ENCODE measurements at regions not wholly inside any gene's neighbourhood (a gene's known extent, or its start where the extent isn't known, plus 50 kb on each side); places are given as distances from the start of the nearest gene placed in this dataset.

- no peak for DNase-seq (ENCODE audit: low read depth in 2 of 2)
These were observed 156.0 kb upstream of the MAF start for GRCh38 chr16:79756571-79756970.

GRCh38 chr16:79754501-79754900 is 154.0 kb upstream of the MAF start:
- no peak for DNase-seq (ENCODE audit: low read depth in 2 of 2)

- DNase-seq (ENCODE audit: low read depth in 2 of 2): no peak
These were observed 153.5 kb upstream of the MAF start for GRCh38 chr16:79754081-79754480.

- DNase-seq (ENCODE audit: low read depth in 2 of 2): no peak
These were observed 152.7 kb upstream of the MAF start for GRCh38 chr16:79753286-79753685.

- DNase-seq (ENCODE audit: low read depth in 2 of 2): no peak
These were observed 151.9 kb upstream of the MAF start for GRCh38 chr16:79752396-79752795.

- DNase-seq (ENCODE audit: low read depth in 2 of 2): no peak
These were observed 151.1 kb upstream of the MAF start for GRCh38 chr16:79751471-79752184.

GRCh38 chr16:79750311-79750710 is 149.8 kb upstream of the MAF start:
- no peak for DNase-seq (ENCODE audit: low read depth in 2 of 2)

- DNase-seq (ENCODE audit: low read depth in 2 of 2): no peak
These were observed 148.1 kb upstream of the MAF start for GRCh38 chr16:79748629-79749028.

GRCh38 chr16:79747688-79748087 is 147.2 kb upstream of the MAF start:
- no peak for DNase-seq (ENCODE audit: low read depth in 2 of 2)

GRCh38 chr16:79740252-79740651 is 139.7 kb upstream of the MAF start:
- no peak for DNase-seq (ENCODE audit: low read depth in 2 of 2)

GRCh38 chr16:79735271-79735670 is 134.7 kb upstream of the MAF start:
- no peak for DNase-seq (ENCODE audit: low read depth in 2 of 2)

GRCh38 chr16:79734721-79735120 is 134.2 kb upstream of the MAF start:
- DNase-seq (ENCODE audit: low read depth in 2 of 2): no peak

- no peak for DNase-seq (ENCODE audit: low read depth in 2 of 2)
These were observed 128.3 kb upstream of the MAF start for GRCh38 chr16:79728923-79729240.

- DNase-seq (ENCODE audit: low read depth in 2 of 2): no peak
These were observed 127.7 kb upstream of the MAF start for GRCh38 chr16:79728048-79728922.

GRCh38 chr16:79726902-79727301 is 126.4 kb upstream of the MAF start:
- no peak for DNase-seq (ENCODE audit: low read depth in 2 of 2)

- no peak for DNase-seq (ENCODE audit: low read depth in 2 of 2)
These were observed 124.5 kb upstream of the MAF start for GRCh38 chr16:79725051-79725450.

GRCh38 chr16:79723583-79724168 is 123.1 kb upstream of the MAF start:
- no peak for DNase-seq (ENCODE audit: low read depth in 2 of 2)

- no peak for DNase-seq (ENCODE audit: low read depth in 2 of 2)
These were observed 120.7 kb upstream of the MAF start for GRCh38 chr16:79721270-79721669.

- DNase-seq (ENCODE audit: low read depth in 2 of 2): no peak
These were observed 117.0 kb upstream of the MAF start for GRCh38 chr16:79717333-79718137.

GRCh38 chr16:79716645-79717332 is 116.3 kb upstream of the MAF start:
- DNase-seq (ENCODE audit: low read depth in 2 of 2): no peak

- DNase-seq (ENCODE audit: low read depth in 2 of 2): no peak
These were observed 114.5 kb upstream of the MAF start for GRCh38 chr16:79715061-79715460.

GRCh38 chr16:79714440-79714839 is 113.9 kb upstream of the MAF start:
- no peak for DNase-seq (ENCODE audit: low read depth in 2 of 2)
